ENCODE measurements at regions not wholly inside any gene's neighbourhood (a gene's known extent, or its start where the extent isn't known, plus 50 kb on each side); places are given as distances from the start of the nearest gene placed in this dataset.

DNA sequence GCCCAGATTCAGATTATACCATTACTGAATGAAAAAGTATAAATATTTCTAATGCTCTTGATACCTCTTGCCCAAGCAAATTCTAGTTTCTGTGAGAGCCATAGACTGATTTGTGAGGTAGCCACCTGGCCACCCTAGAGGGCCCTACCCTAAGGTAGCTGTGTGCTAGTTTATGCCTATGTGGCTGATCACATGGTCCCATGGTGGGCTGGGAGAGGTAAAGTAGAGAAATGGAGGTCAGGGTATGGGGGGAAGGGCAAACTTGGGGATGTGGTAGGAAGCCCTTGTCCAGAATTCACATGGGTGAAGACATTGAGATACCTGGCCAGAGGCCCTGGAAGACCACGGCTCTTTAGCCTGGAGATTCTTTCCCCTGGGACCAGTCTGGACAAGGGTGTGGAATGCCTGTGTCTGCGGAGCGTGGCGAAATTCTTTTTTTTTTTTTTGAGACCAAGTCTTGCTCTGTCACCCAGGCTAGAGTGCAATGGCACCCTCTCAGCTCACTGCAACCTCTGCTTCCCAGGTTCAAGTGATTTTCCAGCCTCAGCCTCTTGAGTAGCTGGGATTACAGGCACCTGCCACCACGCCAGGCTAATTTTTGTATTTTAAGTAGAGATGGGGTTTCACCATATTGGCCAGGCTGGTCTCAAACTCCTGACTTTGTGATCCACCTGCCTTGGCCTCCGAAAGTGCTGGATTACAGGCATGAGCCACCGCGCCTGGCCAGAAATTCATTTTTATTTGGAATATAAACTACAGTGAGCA lies 639.4 kb downstream of the ACTR3B start:
- Histone ChIP-seq H2AFZ (ENCODE audit: low read length) (no peak overlapping the region), H3K27ac (ENCODE audit: low read depth, low read length, poor library complexity, severe bottlenecking) (no peak overlapping the region), H3K9me2 (ENCODE audit: insufficient read depth, low read length) (no peaks in the 10 kb centered on the region), H3K4me2 (ENCODE audit: low read length) (no peak overlapping the region), H3K36me3 (ENCODE audit: insufficient read depth, low read length) (no peaks in the 10 kb centered on the region), H4K20me1 (ENCODE audit: insufficient read depth, low read length) (no peaks in the 10 kb centered on the region), H3K4me3 (ENCODE audit: low read depth, low read length, poor library complexity, severe bottlenecking) (no peak overlapping the region), H3K4me1 (ENCODE audit: insufficient read depth, low read length, poor library complexity, severe bottlenecking) (no peaks in the 10 kb centered on the region), H3K9me3 (ENCODE audit: low read length) (peaks cover 1% of the 10 kb centered on the region; the same call in 1 of the 2 replicates), H3K79me2 (ENCODE audit: insufficient read depth, low read depth, low read length) (no peaks in the 10 kb centered on the region)
- intact Hi-C loops (cut with micrococcal nuclease; ENCODE audit: unreplicated experiment), result no loop called here
- TF ChIP-seq EZH2phosphoT487 (IDR thresholded peaks at IDR 0.05; ENCODE audit: borderline replicate concordance, low read depth, low read length), result no peak
- BruUV-seq (replicated peaks), result no TSS peak
- ChIA-PET POLR2A (interaction anchor here (0.6 to 1.0 kb wide), 2 partner anchors 9 to 14 kb away, joined by 3 read pairs; no protein-coding TSS in a partner anchor), CTCF (ENCODE audit: unreplicated experiment) (no interaction called here)
- DNase-seq (ENCODE audit: low spot score), result no peak

DNA sequence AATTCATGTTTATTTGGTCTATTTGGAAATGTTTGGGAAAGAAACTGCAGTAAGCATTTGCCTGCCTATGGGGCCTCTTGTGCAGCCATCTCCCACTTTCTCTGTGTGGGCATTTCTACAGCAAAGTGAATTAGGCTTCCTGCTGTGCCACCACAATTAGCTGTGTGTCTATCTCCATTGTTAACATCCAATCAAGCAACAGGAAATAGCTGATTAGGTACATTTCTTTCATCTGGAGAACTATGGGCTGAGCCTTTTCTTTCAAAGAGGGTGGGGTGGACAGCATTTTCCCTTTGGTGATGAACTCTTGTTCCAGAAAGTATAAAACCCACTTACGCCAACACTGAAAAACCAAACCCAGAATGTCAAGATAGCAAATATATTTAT lies 640.0 kb downstream of the ACTR3B start:
- Histone ChIP-seq H3K9me3 (ENCODE audit: low read length) (no peaks in the 10 kb centered on the region), H3K9me2 (ENCODE audit: insufficient read depth, low read length) (no peaks in the 10 kb centered on the region), H3K4me2 (ENCODE audit: low read length) (no peak overlapping the region), H2AFZ (ENCODE audit: low read length) (no peak overlapping the region), H3K27ac (ENCODE audit: low read depth, low read length, poor library complexity, severe bottlenecking) (no peak overlapping the region), H3K4me3 (ENCODE audit: low read depth, low read length, poor library complexity, severe bottlenecking) (no peak overlapping the region), H3K79me2 (ENCODE audit: insufficient read depth, low read depth, low read length) (no peaks in the 10 kb centered on the region), H3K36me3 (ENCODE audit: insufficient read depth, low read length) (no peaks in the 10 kb centered on the region), H4K20me1 (ENCODE audit: insufficient read depth, low read length) (no peaks in the 10 kb centered on the region), H3K4me1 (ENCODE audit: insufficient read depth, low read length, poor library complexity, severe bottlenecking) (no peaks in the 10 kb centered on the region)
- CTCF ChIA-PET (ENCODE audit: unreplicated experiment), result no interaction called here
- DNase-seq (ENCODE audit: low spot score), result no peak
- TF ChIP-seq EZH2phosphoT487 (IDR thresholded peaks at IDR 0.05; ENCODE audit: borderline replicate concordance, low read depth, low read length), result no peak
- TF ChIP-seq, protein P1, sequence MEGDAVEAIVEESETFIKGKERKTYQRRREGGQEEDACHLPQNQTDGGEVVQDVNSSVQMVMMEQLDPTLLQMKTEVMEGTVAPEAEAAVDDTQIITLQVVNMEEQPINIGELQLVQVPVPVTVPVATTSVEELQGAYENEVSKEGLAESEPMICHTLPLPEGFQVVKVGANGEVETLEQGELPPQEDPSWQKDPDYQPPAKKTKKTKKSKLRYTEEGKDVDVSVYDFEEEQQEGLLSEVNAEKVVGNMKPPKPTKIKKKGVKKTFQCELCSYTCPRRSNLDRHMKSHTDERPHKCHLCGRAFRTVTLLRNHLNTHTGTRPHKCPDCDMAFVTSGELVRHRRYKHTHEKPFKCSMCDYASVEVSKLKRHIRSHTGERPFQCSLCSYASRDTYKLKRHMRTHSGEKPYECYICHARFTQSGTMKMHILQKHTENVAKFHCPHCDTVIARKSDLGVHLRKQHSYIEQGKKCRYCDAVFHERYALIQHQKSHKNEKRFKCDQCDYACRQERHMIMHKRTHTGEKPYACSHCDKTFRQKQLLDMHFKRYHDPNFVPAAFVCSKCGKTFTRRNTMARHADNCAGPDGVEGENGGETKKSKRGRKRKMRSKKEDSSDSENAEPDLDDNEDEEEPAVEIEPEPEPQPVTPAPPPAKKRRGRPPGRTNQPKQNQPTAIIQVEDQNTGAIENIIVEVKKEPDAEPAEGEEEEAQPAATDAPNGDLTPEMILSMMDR (conservative IDR thresholded peaks at IDR 0.05; ENCODE audit: low read length), result no peak
- intact Hi-C loops (cut with micrococcal nuclease; ENCODE audit: unreplicated experiment), result no loop called here
- POLR2A ChIA-PET, result no interaction called here
- no TSS peak for BruUV-seq (replicated peaks)

DNA sequence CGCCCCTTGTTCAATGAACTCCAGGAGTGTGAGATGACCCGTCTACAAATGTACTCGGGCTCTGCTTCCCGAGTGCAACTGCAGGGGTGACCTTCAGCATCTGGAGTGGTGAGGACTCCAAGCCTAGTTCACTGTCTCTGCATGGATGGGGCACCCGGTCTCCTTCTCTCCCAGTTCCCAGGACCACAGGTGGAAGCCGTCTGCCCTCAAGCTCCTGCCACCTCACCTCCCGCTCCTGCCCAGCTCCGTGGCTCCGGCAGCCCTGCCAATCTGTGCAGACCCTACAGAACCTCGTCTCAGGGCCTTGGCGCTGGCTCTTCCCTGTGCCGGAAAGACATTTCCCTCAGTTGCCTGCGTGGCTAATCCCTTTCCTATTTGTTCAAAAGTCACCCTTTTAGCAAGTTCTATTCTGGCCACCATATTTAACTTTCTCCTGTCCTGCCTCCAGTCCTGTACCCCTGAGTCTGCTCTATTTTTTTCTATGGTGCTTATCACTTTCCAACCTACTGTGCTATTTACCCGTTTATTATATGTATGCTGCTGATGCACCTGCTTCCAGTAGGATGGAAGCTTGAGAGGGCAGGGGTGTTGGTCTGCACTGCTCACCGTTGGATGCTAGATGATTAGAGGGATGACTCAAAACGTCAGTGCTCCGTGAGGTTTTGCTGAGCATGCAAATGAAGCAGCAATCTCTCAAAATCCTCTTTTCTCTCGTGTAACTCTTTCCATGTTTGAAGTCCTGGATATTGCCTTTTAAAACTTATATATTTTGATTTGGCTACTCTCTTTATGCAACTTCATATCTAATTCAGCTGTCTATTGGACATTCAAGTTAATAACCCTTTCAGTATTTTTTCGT lies 641.4 kb downstream of the ACTR3B start:
- Histone ChIP-seq H3K4me2 (ENCODE audit: low read length) (no peak overlapping the region), H3K27ac (ENCODE audit: low read depth, low read length, poor library complexity, severe bottlenecking) (no peak overlapping the region), H3K4me3 (ENCODE audit: low read depth, low read length, poor library complexity, severe bottlenecking) (no peak overlapping the region), H3K9me3 (ENCODE audit: low read length) (no peaks in the 10 kb centered on the region), H3K9me2 (ENCODE audit: insufficient read depth, low read length) (no peaks in the 10 kb centered on the region), H3K4me1 (ENCODE audit: insufficient read depth, low read length, poor library complexity, severe bottlenecking) (no peaks in the 10 kb centered on the region), H2AFZ (ENCODE audit: low read length) (no peak overlapping the region), H3K36me3 (ENCODE audit: insufficient read depth, low read length) (no peaks in the 10 kb centered on the region), H3K79me2 (ENCODE audit: insufficient read depth, low read depth, low read length) (no peaks in the 10 kb centered on the region), H4K20me1 (ENCODE audit: insufficient read depth, low read length) (no peaks in the 10 kb centered on the region)
- BruUV-seq (replicated peaks), result no TSS peak
- POLR2A ChIA-PET, result no interaction called here
- no peak for DNase-seq (ENCODE audit: low spot score)
- intact Hi-C loops (cut with micrococcal nuclease; ENCODE audit: unreplicated experiment), result no loop called here
- no peak for TF ChIP-seq EZH2phosphoT487 (IDR thresholded peaks at IDR 0.05; ENCODE audit: borderline replicate concordance, low read depth, low read length)
- CTCF ChIA-PET (ENCODE audit: unreplicated experiment), result no interaction called here
